Activated CD4-positive, alpha-beta memory T cell treated with anti-CD3 and anti-CD28 coated beads, Interleukin-2, amount 10 ng/mL, durations not matched to agents 7 days and 5 days (primary cell): ENCODE measurements at regions not wholly inside any gene's neighbourhood (a gene's known extent, or its start where the extent isn't known, plus 50 kb on each side); places are given as distances from the start of the nearest gene placed in this dataset.

Source experiments
- CTCF ChIA-PET: fragments of 350-600 bp; sonication (Branson Sonifier 250); formaldehyde crosslinking; loops from one replicate; lab custom pipeline; 2021; ENCODE audit warnings: antibody characterized with exemption, inconsistent platforms; lab: Charles Lee
- POLR2A ChIA-PET: fragments of 350-600 bp; sonication (Branson Sonifier 250); formaldehyde crosslinking; loops from one replicate; lab custom pipeline; 2021; ENCODE audit warnings: antibody characterized with exemption; lab: Charles Lee
- DNase-seq: peaks from one replicate; pipeline ENCODE4 v3.0.0-alpha.2; 2020
- H3K27ac Mint-ChIP-seq: one replicate; pipeline ENCODE4 v1.8.0; 2021; ENCODE audit warnings: mild to moderate bottlenecking, mixed read lengths
- H3K27me3 Mint-ChIP-seq: one replicate; pipeline ENCODE4 v1.8.0; 2021; ENCODE audit warnings: mixed read lengths
- H3K36me3 Mint-ChIP-seq: one replicate; pipeline ENCODE4 v1.8.0; 2021; ENCODE audit warnings: low read depth, mixed read lengths
- H3K4me1 Mint-ChIP-seq: one replicate; pipeline ENCODE4 v1.8.0; 2021; ENCODE audit warnings: mixed read lengths
- H3K4me3 Mint-ChIP-seq: one replicate; pipeline ENCODE4 v1.8.0; 2021; ENCODE audit warnings: mild to moderate bottlenecking, mixed read lengths
- H3K9me3 Mint-ChIP-seq: one replicate; pipeline ENCODE4 v1.8.0; 2021; ENCODE audit warnings: mixed read lengths

- peaks cover 7% of the 10 kb centered on the region for H3K9me3 Mint-ChIP-seq
- CTCF ChIA-PET, result no interaction called here
- no peak overlapping the region for H3K4me3 Mint-ChIP-seq
- no peaks in the 10 kb centered on the region for H3K36me3 Mint-ChIP-seq
- H3K27ac Mint-ChIP-seq, result no peak overlapping the region
- no peak for DNase-seq
- POLR2A ChIA-PET, result no interaction called here
- H3K4me1 Mint-ChIP-seq, result no peaks in the 10 kb centered on the region
- no peaks in the 10 kb centered on the region for H3K27me3 Mint-ChIP-seq
Measured at GRCh38 chr7:42489299-42489698, 252.3 kb upstream of the GLI3 start.

- H3K4me1 Mint-ChIP-seq, result no peaks in the 10 kb centered on the region
- peaks cover 6% of the 10 kb centered on the region for H3K9me3 Mint-ChIP-seq
- H3K27me3 Mint-ChIP-seq, result no peaks in the 10 kb centered on the region
- CTCF ChIA-PET, result no interaction called here
- no peak for DNase-seq
- no peaks in the 10 kb centered on the region for H3K36me3 Mint-ChIP-seq
- H3K4me3 Mint-ChIP-seq, result no peak overlapping the region
- POLR2A ChIA-PET, result no interaction called here
- no peak overlapping the region for H3K27ac Mint-ChIP-seq
Measured at GRCh38 chr7:42485301-42485766, 248.3 kb upstream of the GLI3 start.

- H3K36me3 Mint-ChIP-seq, result no peaks in the 10 kb centered on the region
- ChIA-PET POLR2A (no interaction called here), CTCF (no interaction called here)
- H3K4me3 Mint-ChIP-seq, result no peak overlapping the region
- DNase-seq, result no peak
- H3K4me1 Mint-ChIP-seq, result no peaks in the 10 kb centered on the region
- H3K27ac Mint-ChIP-seq, result no peak overlapping the region
- peaks cover 6% of the 10 kb centered on the region for H3K9me3 Mint-ChIP-seq
- no peaks in the 10 kb centered on the region for H3K27me3 Mint-ChIP-seq
Measured at GRCh38 chr7:42483886-42484285, 246.9 kb upstream of the GLI3 start.

GRCh38 chr7:42479816-42480633 is 243.0 kb upstream of the GLI3 start:
- DNase-seq, result no peak
- no peak overlapping the region for H3K27ac Mint-ChIP-seq
- CTCF ChIA-PET, result no interaction called here

GRCh38 chr7:42479452-42479815 is 242.4 kb upstream of the GLI3 start:
- no peaks in the 10 kb centered on the region for H3K36me3 Mint-ChIP-seq
- ChIA-PET POLR2A (no interaction called here), CTCF (no interaction called here)
- H3K4me1 Mint-ChIP-seq, result no peaks in the 10 kb centered on the region
- H3K27ac Mint-ChIP-seq, result no peak overlapping the region
- no peak for DNase-seq
- H3K4me3 Mint-ChIP-seq, result no peak overlapping the region
- no peaks in the 10 kb centered on the region for H3K27me3 Mint-ChIP-seq
- peaks cover 2% of the 10 kb centered on the region for H3K9me3 Mint-ChIP-seq

More at GRCh38 chr7:42479816-42480633, 243.0 kb upstream of the GLI3 start:
- H3K4me1 Mint-ChIP-seq, result no peaks in the 10 kb centered on the region
- POLR2A ChIA-PET, result no interaction called here
- peaks cover 2% of the 10 kb centered on the region for H3K9me3 Mint-ChIP-seq
- no peaks in the 10 kb centered on the region for H3K27me3 Mint-ChIP-seq
- no peaks in the 10 kb centered on the region for H3K36me3 Mint-ChIP-seq
- H3K4me3 Mint-ChIP-seq, result no peak overlapping the region

GRCh38 chr7:42478717-42479116 is 241.7 kb upstream of the GLI3 start:
- CTCF ChIA-PET, result no interaction called here
- Mint-ChIP-seq H3K4me3 (no peak overlapping the region), H3K27me3 (no peaks in the 10 kb centered on the region), H3K27ac (no peak overlapping the region), H3K9me3 (peaks cover 4% of the 10 kb centered on the region), H3K36me3 (no peaks in the 10 kb centered on the region), H3K4me1 (no peaks in the 10 kb centered on the region)
- DNase-seq, result no peak
- POLR2A ChIA-PET, result no interaction called here

GRCh38 chr7:42476255-42476654 is 239.2 kb upstream of the GLI3 start:
- H3K4me1 Mint-ChIP-seq, result no peaks in the 10 kb centered on the region
- no peaks in the 10 kb centered on the region for H3K36me3 Mint-ChIP-seq
- CTCF ChIA-PET, result no interaction called here
- H3K27ac Mint-ChIP-seq, result no peak overlapping the region
- H3K27me3 Mint-ChIP-seq, result no peaks in the 10 kb centered on the region
- POLR2A ChIA-PET, result no interaction called here
- no peak for DNase-seq
- peaks cover 4% of the 10 kb centered on the region for H3K9me3 Mint-ChIP-seq
- no peak overlapping the region for H3K4me3 Mint-ChIP-seq

- H3K4me1 Mint-ChIP-seq, result no peaks in the 10 kb centered on the region
- no peaks in the 10 kb centered on the region for H3K27me3 Mint-ChIP-seq
- no peak for DNase-seq
- no peak overlapping the region for H3K27ac Mint-ChIP-seq
- no peak overlapping the region for H3K4me3 Mint-ChIP-seq
- ChIA-PET POLR2A (no interaction called here), CTCF (no interaction called here)
- H3K36me3 Mint-ChIP-seq, result no peaks in the 10 kb centered on the region
- peaks cover 4% of the 10 kb centered on the region for H3K9me3 Mint-ChIP-seq
Measured at GRCh38 chr7:42475082-42475481, 238.1 kb upstream of the GLI3 start.

GRCh38 chr7:42473099-42473498 is 236.1 kb upstream of the GLI3 start:
- ChIA-PET POLR2A (no interaction called here), CTCF (interaction anchor here (1.1 kb wide), 1 partner anchor 9 kb away, joined by 3 read pairs; no protein-coding TSS in a partner anchor)
- Mint-ChIP-seq H3K4me3 (no peak overlapping the region), H3K4me1 (no peaks in the 10 kb centered on the region), H3K9me3 (peaks cover 2% of the 10 kb centered on the region), H3K36me3 (no peaks in the 10 kb centered on the region), H3K27ac (no peak overlapping the region), H3K27me3 (no peaks in the 10 kb centered on the region)
- no peak for DNase-seq

GRCh38 chr7:42471573-42472174 is 234.7 kb upstream of the GLI3 start:
- ChIA-PET POLR2A (no interaction called here), CTCF (no interaction called here)
- H3K4me1 Mint-ChIP-seq, result no peaks in the 10 kb centered on the region
- no peak overlapping the region for H3K4me3 Mint-ChIP-seq
- no peaks in the 10 kb centered on the region for H3K27me3 Mint-ChIP-seq
- no peak for DNase-seq
- H3K27ac Mint-ChIP-seq, result no peak overlapping the region
- H3K36me3 Mint-ChIP-seq, result no peaks in the 10 kb centered on the region
- peaks cover 2% of the 10 kb centered on the region for H3K9me3 Mint-ChIP-seq

- H3K4me1 Mint-ChIP-seq, result no peaks in the 10 kb centered on the region
- peaks cover 6% of the 10 kb centered on the region for H3K9me3 Mint-ChIP-seq
- no peak overlapping the region for H3K4me3 Mint-ChIP-seq
- no peaks in the 10 kb centered on the region for H3K36me3 Mint-ChIP-seq
- no peak for DNase-seq
- ChIA-PET POLR2A (no interaction called here), CTCF (no interaction called here)
- H3K27ac Mint-ChIP-seq, result no peak overlapping the region
- no peaks in the 10 kb centered on the region for H3K27me3 Mint-ChIP-seq
Measured at GRCh38 chr7:42469341-42469740, 232.3 kb upstream of the GLI3 start.

- Mint-ChIP-seq H3K27me3 (no peaks in the 10 kb centered on the region), H3K4me3 (no peak overlapping the region), H3K36me3 (no peaks in the 10 kb centered on the region), H3K9me3 (peaks cover 4% of the 10 kb centered on the region), H3K27ac (no peak overlapping the region), H3K4me1 (no peaks in the 10 kb centered on the region)
- no peak for DNase-seq
- ChIA-PET CTCF (no interaction called here), POLR2A (no interaction called here)
Measured at GRCh38 chr7:42468471-42468870, 231.5 kb upstream of the GLI3 start.

GRCh38 chr7:42461537-42461936 is 224.5 kb upstream of the GLI3 start:
- ChIA-PET POLR2A (no interaction called here), CTCF (no interaction called here)
- no peak overlapping the region for H3K27ac Mint-ChIP-seq
- no peaks in the 10 kb centered on the region for H3K36me3 Mint-ChIP-seq
- H3K4me1 Mint-ChIP-seq, result no peaks in the 10 kb centered on the region
- no peak for DNase-seq
- no peak overlapping the region for H3K4me3 Mint-ChIP-seq
- H3K9me3 Mint-ChIP-seq, result peaks cover 4% of the 10 kb centered on the region
- H3K27me3 Mint-ChIP-seq, result no peaks in the 10 kb centered on the region

GRCh38 chr7:42460933-42461332 is 223.9 kb upstream of the GLI3 start:
- POLR2A ChIA-PET, result no interaction called here
- DNase-seq, result no peak
- Mint-ChIP-seq H3K27me3 (no peaks in the 10 kb centered on the region), H3K36me3 (no peaks in the 10 kb centered on the region), H3K27ac (no peak overlapping the region), H3K9me3 (peaks cover 4% of the 10 kb centered on the region), H3K4me1 (no peaks in the 10 kb centered on the region), H3K4me3 (no peak overlapping the region)
- CTCF ChIA-PET, result no interaction called here
